Activated CD4-positive, alpha-beta T cell treated with anti-CD3 and anti-CD28 coated beads for 36 hours (primary cell): ENCODE measurements at regions not wholly inside any gene's neighbourhood (a gene's known extent, or its start where the extent isn't known, plus 50 kb on each side); places are given as distances from the start of the nearest gene placed in this dataset. TPM values are rescaled to one million over a fixed set of nuclear protein-coding genes. Genes with fewer than 3 reads are reported as not detected.

Experiments
- microRNA-seq: library from miRNA; unstranded; fragments of <30 nt; microRNA quantifications from one replicate; pipeline ENCODE4 v1.2.0, GENCODE V29; 2021; ENCODE audit warnings: borderline replicate concordance

Small RNAs in the stretch of these regions (microRNA-seq; reads per million reads assigned to microRNA genes)
- gene MIR4462, result not detected
